PC-9 (cell line): ENCODE measurements at regions not wholly inside any gene's neighbourhood (a gene's known extent, or its start where the extent isn't known, plus 50 kb on each side); places are given as distances from the start of the nearest gene placed in this dataset.
"Not testable (repeated sequence)": the region's sequence is repeated elsewhere in the genome, so short reads cannot be mapped to it uniquely, and the experiment has no call there.

Experiments used
- BruUV-seq: library from RNA; stranded (reverse); fragments of 400-500 nt; replicated peaks from 2 replicates; lab custom pipeline; 2021; lab: Mats Ljungman, UMichigan
- CTCF ChIA-PET: fragments of 300-600 bp; sonication (Branson Sonifier 250); formaldehyde crosslinking; loops from one replicate; lab custom pipeline; 2022; ENCODE audit warnings: antibody characterized with exemption; lab: Charles Lee
- POLR2A ChIA-PET: fragments of 300-600 bp; sonication (Branson Sonifier 250); formaldehyde crosslinking; loops from one replicate; lab custom pipeline; 2022; ENCODE audit warnings: antibody characterized with exemption; ENCODE audit not compliant: unreplicated experiment; lab: Charles Lee
- DNase-seq, 2 experiments: peaks; one replicate each; pipeline versions ENCODE4 v3.0.0 to v3.0.0-alpha.2; 2015 to 2022; ENCODE audit warnings: mixed read lengths in 1 of 2
- H2AFZ ChIP-seq: fragments of 200-600 bp; sonication (generic); 2 replicates; pipeline ENCODE4 v1.8.1; 2017; ENCODE audit warnings: antibody characterized with exemption
- H3F3A ChIP-seq: fragments of 200-600 bp; sonication (generic); 2 replicates; pipeline ENCODE4 v1.8.1; 2017; ENCODE audit warnings: antibody characterized with exemption, mild to moderate bottlenecking, low read depth; ENCODE audit not compliant: insufficient read depth
- H3K27ac ChIP-seq: fragments of 200-600 bp; sonication (generic); 2 replicates; pipeline ENCODE4 v1.6.1; 2016; ENCODE audit warnings: mixed run types
- H3K27me3 ChIP-seq: fragments of 200-600 bp; sonication (generic); 2 replicates; pipeline ENCODE4 v1.6.1; 2016; ENCODE audit warnings: low read depth, mixed run types; ENCODE audit not compliant: insufficient read depth
- H3K36me3 ChIP-seq: fragments of 200-600 bp; sonication (generic); 2 replicates; pipeline ENCODE4 v1.6.1; 2016; ENCODE audit warnings: low read depth, mixed run types
- H3K4me1 ChIP-seq: fragments of 200-600 bp; sonication (generic); replicated peaks from 2 replicates; pipeline ENCODE4 v1.6.1; 2016; ENCODE audit warnings: mixed run types; ENCODE audit not compliant: insufficient read depth
- H3K4me2 ChIP-seq: fragments of 200-600 bp; sonication (generic); 2 replicates; pipeline ENCODE4 v1.6.1; 2017; ENCODE audit warnings: mixed run types
- H3K4me3 ChIP-seq: fragments of 200-600 bp; sonication (generic); 2 replicates; pipeline ENCODE4 v1.6.1; 2016; ENCODE audit warnings: mixed run types
- H3K79me2 ChIP-seq: fragments of 200-600 bp; sonication (generic); 2 replicates; pipeline ENCODE4 v1.6.1; 2017; ENCODE audit warnings: low read depth, mixed run types
- H3K9me2 ChIP-seq: fragments of 200-600 bp; sonication (generic); 2 replicates; pipeline ENCODE4 v1.8.1; 2017; ENCODE audit warnings: mild to moderate bottlenecking; ENCODE audit not compliant: insufficient read depth
- H3K9me3 ChIP-seq: fragments of 200-600 bp; sonication (generic); 2 replicates; pipeline ENCODE4 v1.8.1; 2016; ENCODE audit warnings: low read depth; ENCODE audit not compliant: insufficient read depth
- H4K20me1 ChIP-seq: fragments of 200-600 bp; sonication (generic); 2 replicates; pipeline ENCODE4 v1.8.1; 2017; ENCODE audit not compliant: insufficient read depth
- CTCF ChIP-seq: fragments of 200-600 bp; sonication (generic); conservative IDR thresholded peaks from 2 replicates; pipeline ENCODE4 v1.6.1; 2017; ENCODE audit warnings: mixed run types, antibody characterized with exemption, mild to moderate bottlenecking, moderate library complexity
- EZH2 ChIP-seq: fragments of 200-600 bp; sonication (generic); IDR thresholded peaks from 2 replicates; pipeline ENCODE4 v1.8.0; 2017; ENCODE audit warnings: antibody characterized with exemption, low read depth
- intact Hi-C: fragments of 100-400 bp; cut with micrococcal nuclease; formaldehyde crosslinking; loops from one replicate; pipeline ENCODE4 v1.10.0; 2022; ENCODE audit not compliant: unreplicated experiment

- H3K4me3 ChIP-seq, result no peak overlapping the region
- H3K27ac ChIP-seq, result no peak overlapping the region
- H3K4me1 ChIP-seq, result no peaks in the 10 kb centered on the region
- no peaks in the 10 kb centered on the region for H3K36me3 ChIP-seq
- H2AFZ ChIP-seq, result no peak overlapping the region
- H3K9me2 ChIP-seq, result no peaks in the 10 kb centered on the region
- no peak for TF ChIP-seq EZH2
- no peaks in the 10 kb centered on the region for H3K79me2 ChIP-seq
- no peaks in the 10 kb centered on the region for H4K20me1 ChIP-seq
- ChIA-PET POLR2A (no interaction called here), CTCF (no interaction called here)
- H3K4me2 ChIP-seq, result no peak overlapping the region
- no peak for DNase-seq
- intact Hi-C loops, result loop anchor here (1.0 kb wide), 1 partner anchor 239 kb away; no protein-coding TSS in a partner anchor
- H3K27me3 ChIP-seq, result no peaks in the 10 kb centered on the region
- no peaks in the 10 kb centered on the region for H3F3A ChIP-seq
- no TSS peak for BruUV-seq
- H3K9me3 ChIP-seq, result no peaks in the 10 kb centered on the region
These were observed 146.4 kb upstream of the FGF10 start for GRCh38 chr5:44535621-44536020.

- Histone ChIP-seq H4K20me1 (no peaks in the 10 kb centered on the region), H3K4me2 (no peak overlapping the region), H3F3A (no peaks in the 10 kb centered on the region), H3K79me2 (no peaks in the 10 kb centered on the region), H3K4me1 (no peaks in the 10 kb centered on the region), H2AFZ (no peak overlapping the region), H3K36me3 (no peaks in the 10 kb centered on the region), H3K27ac (no peak overlapping the region), H3K27me3 (no peaks in the 10 kb centered on the region), H3K9me3 (no peaks in the 10 kb centered on the region), H3K4me3 (no peak overlapping the region), H3K9me2 (no peaks in the 10 kb centered on the region)
- CTCF ChIA-PET, result no interaction called here
- POLR2A ChIA-PET, result interaction anchor here (0.5 kb wide), 1 partner anchor 18 kb away, joined by 4 read pairs; no protein-coding TSS in a partner anchor
- BruUV-seq, result no TSS peak
- DNase-seq, result no peak
- intact Hi-C loops, result no loop called here
- no peak for TF ChIP-seq CTCF
- no peak for TF ChIP-seq EZH2
These were observed 143.8 kb upstream of the FGF10 start for GRCh38 chr5:44532981-44533380.

DNA sequence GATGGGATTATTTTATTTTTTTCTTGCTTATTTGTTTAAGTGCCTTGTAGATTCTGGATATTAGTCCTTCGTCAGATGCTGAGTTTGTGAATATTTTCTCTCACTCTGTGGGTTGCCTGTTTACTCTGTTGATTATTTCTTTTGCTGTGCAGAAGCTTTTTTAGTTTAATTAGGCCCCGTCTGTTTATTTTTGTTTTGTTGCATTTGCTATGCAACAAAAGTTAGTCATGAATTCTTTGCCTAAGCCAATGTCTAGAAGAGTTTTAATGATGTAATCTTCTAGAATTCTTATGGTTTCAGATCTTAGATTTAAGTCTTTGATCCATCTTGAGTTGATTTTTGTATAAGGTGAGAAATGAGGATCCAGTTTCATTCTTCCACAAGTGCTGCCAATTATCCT is 142.5 kb upstream of the FGF10 start:
- DNase-seq, H3K9me3 ChIP-seq, H3F3A ChIP-seq, POLR2A ChIA-PET, H3K27me3 ChIP-seq, H2AFZ ChIP-seq, H3K4me2 ChIP-seq, H3K79me2 ChIP-seq, H3K4me3 ChIP-seq, H3K27ac ChIP-seq, H4K20me1 ChIP-seq, H3K4me1 ChIP-seq, BruUV-seq, H3K36me3 ChIP-seq, H3K9me2 ChIP-seq, CTCF ChIA-PET, intact Hi-C loops: not testable (repeated sequence)

GRCh38 chr5:44530783-44531182 is 141.6 kb upstream of the FGF10 start:
- H3K4me3 ChIP-seq, POLR2A ChIA-PET, H2AFZ ChIP-seq, H3K4me2 ChIP-seq, H3K36me3 ChIP-seq, H4K20me1 ChIP-seq, H3K4me1 ChIP-seq, intact Hi-C loops, DNase-seq, H3K27ac ChIP-seq, H3K9me2 ChIP-seq, CTCF ChIA-PET, H3K79me2 ChIP-seq, H3K9me3 ChIP-seq, H3F3A ChIP-seq, H3K27me3 ChIP-seq, BruUV-seq: not testable (repeated sequence)
